Aorta (tissue), 5 donors: ENCODE measurements at regions not wholly inside any gene's neighbourhood (a gene's known extent, or its start where the extent isn't known, plus 50 kb on each side); places are given as distances from the start of the nearest gene placed in this dataset.

Experiments used
- ATAC-seq: fragments of 200-7000 bp; cut with Tn5 transposase; one replicate; pipeline ENCODE4 v1.9.1; 2022; ENCODE audit warnings: moderate library complexity; ENCODE audit not compliant: low FRiP score
- DNase-seq, 2 donors: peaks; one replicate each; pipeline ENCODE4 v3.0.0-alpha.2; 2020
- H3K27ac ChIP-seq, 2 donors: one replicate each; pipeline ENCODE4 v1.5.1; 2013; ENCODE audit warnings: low read length in 2 of 2, mild to moderate bottlenecking in 2 of 2, moderate library complexity in 2 of 2, control low read depth in 1 of 2, inconsistent platforms in 1 of 2, low read depth in 1 of 2
- H3K27me3 ChIP-seq, 2 donors: one replicate each; pipeline ENCODE4 v1.6.1; 2013; ENCODE audit warnings: control low read depth in 1 of 2, low read length in 1 of 2, mild to moderate bottlenecking in 1 of 2, moderate library complexity in 1 of 2; ENCODE audit not compliant: insufficient read depth in 2 of 2, control insufficient read depth in 1 of 2
- H3K36me3 ChIP-seq, 2 donors: one replicate each; pipeline ENCODE4 v1.6.1; 2013; ENCODE audit warnings: control low read depth in 1 of 2, low read length in 1 of 2, mild to moderate bottlenecking in 1 of 2; ENCODE audit not compliant: insufficient read depth in 2 of 2, control insufficient read depth in 1 of 2
- H3K4me1 ChIP-seq, 2 donors: one replicate each; pipeline ENCODE4 v1.6.1; 2013; ENCODE audit warnings: low read length in 2 of 2, control low read depth in 1 of 2, mild to moderate bottlenecking in 1 of 2, moderate library complexity in 1 of 2; ENCODE audit not compliant: insufficient read depth in 2 of 2, control insufficient read depth in 1 of 2
- H3K4me3 ChIP-seq, 2 donors: one replicate each; pipeline ENCODE4 v1.5.1; 2013; ENCODE audit warnings: low read length in 2 of 2, control low read depth in 1 of 2, mild to moderate bottlenecking in 1 of 2
- H3K9me3 ChIP-seq: one replicate; pipeline ENCODE4 v1.6.1; 2013; ENCODE audit warnings: mild to moderate bottlenecking, low read length; ENCODE audit not compliant: control insufficient read depth
- WGBS, 2 donors: extraction: QIAGEN DNeasy Blood & Tissue Kit; methylation state at CpG; one replicate each; pipeline ENCODE4 v1.1.7; 2013; 5-methylcytosine and 5-hydroxymethylcytosine counted together
- intact Hi-C, 2 donors: fragments of 100-400 bp; cut with DNase I; formaldehyde crosslinking; loops; one replicate each; pipeline versions ENCODE4 v1.14.2 to v1.15.0; 2022
- donor health status: healthy with polysubstance abuse.
- donor health status: Bipolar disorder and iron deficiency.
- donor health status: DM: no; HTN: no; CAD: no.
- donor health status: DM: no; HTN: no; CAD: no.
- donor health status: DM: yes; HTN: yes; CAD: no.

- H3K36me3 ChIP-seq = no peaks in the 10 kb centered on the region
- ATAC-seq (no peak), DNase-seq (no peak)
- no peaks in the 10 kb centered on the region for H3K4me1 ChIP-seq
- intact Hi-C loops = no loop called here
- no peak overlapping the region for H3K27ac ChIP-seq
- no peak overlapping the region for H3K4me3 ChIP-seq
- no peaks in the 10 kb centered on the region for H3K27me3 ChIP-seq
- WGBS, 2 donors = 76 to 85% methylated on average over 4 of the region's 4 CpGs
- peaks cover 4% of the 10 kb centered on the region for H3K9me3 ChIP-seq
Observed at GRCh38 chr12:58030566-58031279, 89.4 kb downstream of the ATP23 start.

GRCh38 chr12:58032156-58032555 is 90.8 kb downstream of the ATP23 start:
- ATAC-seq (no peak), DNase-seq (no peak)
- peaks cover 5% of the 10 kb centered on the region for H3K9me3 ChIP-seq
- WGBS, 2 donors = 84 to 86% methylated on average over 3 of the region's 3 CpGs
- no peaks in the 10 kb centered on the region for H3K27me3 ChIP-seq
- intact Hi-C loops = no loop called here
- H3K36me3 ChIP-seq = no peaks in the 10 kb centered on the region
- no peak overlapping the region for H3K27ac ChIP-seq
- no peaks in the 10 kb centered on the region for H3K4me1 ChIP-seq
- H3K4me3 ChIP-seq = no peak overlapping the region

GRCh38 chr12:58033831-58034230 is 92.5 kb downstream of the ATP23 start:
- Histone ChIP-seq H3K27me3 (no peaks in the 10 kb centered on the region), H3K4me1 (no peaks in the 10 kb centered on the region), H3K9me3 (peaks cover 5% of the 10 kb centered on the region), H3K4me3 (no peak overlapping the region), H3K27ac (no peak overlapping the region), H3K36me3 (no peaks in the 10 kb centered on the region)
- intact Hi-C loops = no loop called here
- ATAC-seq = no peak
- no peak for DNase-seq

GRCh38 chr12:58034311-58034710 is 92.9 kb downstream of the ATP23 start:
- WGBS, 2 donors = 81 to 83% methylated on average over 3 of the region's 3 CpGs
- intact Hi-C loops = no loop called here
- H3K9me3 ChIP-seq = peaks cover 5% of the 10 kb centered on the region
- H3K36me3 ChIP-seq = no peaks in the 10 kb centered on the region
- H3K27ac ChIP-seq = no peak overlapping the region
- no peaks in the 10 kb centered on the region for H3K4me1 ChIP-seq
- ATAC-seq (no peak), DNase-seq (no peak)
- no peak overlapping the region for H3K4me3 ChIP-seq
- H3K27me3 ChIP-seq = no peaks in the 10 kb centered on the region

- no peak for ATAC-seq
Observed at GRCh38 chr12:58034712-58035111, 93.3 kb downstream of the ATP23 start.

GRCh38 chr12:58041441-58041840 is 100.1 kb downstream of the ATP23 start:
- Histone ChIP-seq H3K27me3 (peaks cover 0 to 2% of the 10 kb centered on the region in 2 donors), H3K9me3 (no peaks in the 10 kb centered on the region), H3K27ac (no peak overlapping the region), H3K4me1 (no peaks in the 10 kb centered on the region), H3K4me3 (no peak overlapping the region), H3K36me3 (no peaks in the 10 kb centered on the region)
- ATAC-seq (no peak), DNase-seq (no peak)
- WGBS, 2 donors = 86 to 89% methylated on average over 2 of the region's 2 CpGs
- intact Hi-C loops = no loop called here

More at GRCh38 chr12:58034712-58035111, 93.3 kb downstream of the ATP23 start:
- Histone ChIP-seq H3K9me3 (peaks cover 5% of the 10 kb centered on the region), H3K4me3 (no peak overlapping the region), H3K27ac (no peak overlapping the region), H3K27me3 (no peaks in the 10 kb centered on the region), H3K36me3 (no peaks in the 10 kb centered on the region), H3K4me1 (no peaks in the 10 kb centered on the region)
- intact Hi-C loops = no loop called here
- DNase-seq = no peak
- 0 to 46% methylated on average over 1 of the region's 1 CpG for WGBS, 2 donors

- H3K36me3 ChIP-seq = no peaks in the 10 kb centered on the region
Observed at GRCh38 chr12:58044966-58045365, 103.6 kb downstream of the ATP23 start.

GRCh38 chr12:58046271-58046670 is 104.9 kb downstream of the ATP23 start:
- Histone ChIP-seq H3K27ac (no peak overlapping the region), H3K9me3 (no peaks in the 10 kb centered on the region), H3K4me1 (no peaks in the 10 kb centered on the region), H3K4me3 (no peak overlapping the region), H3K36me3 (no peaks in the 10 kb centered on the region), H3K27me3 (peaks cover 0 to 2% of the 10 kb centered on the region in 2 donors)
- DNase-seq (no peak), ATAC-seq (no peak)
- intact Hi-C loops = no loop called here
- 70 to 71% methylated on average over 1 of the region's 1 CpG for WGBS, 2 donors

More at GRCh38 chr12:58044966-58045365, 103.6 kb downstream of the ATP23 start:
- peaks cover 0 to 2% of the 10 kb centered on the region in 2 donors for H3K27me3 ChIP-seq
- intact Hi-C loops = no loop called here
- H3K4me1 ChIP-seq = no peaks in the 10 kb centered on the region
- H3K27ac ChIP-seq = no peak overlapping the region
- no peak overlapping the region for H3K4me3 ChIP-seq
- ATAC-seq (no peak), DNase-seq (no peak)
- H3K9me3 ChIP-seq = no peaks in the 10 kb centered on the region

GRCh38 chr12:58051378-58051777 is 110.0 kb downstream of the ATP23 start:
- no peak for ATAC-seq
- 0 to 81% methylated on average over 1 of the region's 1 CpG for WGBS, 2 donors
- H3K27ac ChIP-seq = no peak overlapping the region
- H3K36me3 ChIP-seq = no peaks in the 10 kb centered on the region
- no peak overlapping the region for H3K4me3 ChIP-seq
- peaks cover 2% of the 10 kb centered on the region for H3K9me3 ChIP-seq
- DNase-seq = no peak
- H3K27me3 ChIP-seq = no peaks in the 10 kb centered on the region
- intact Hi-C loops = no loop called here
- H3K4me1 ChIP-seq = no peaks in the 10 kb centered on the region
